H1 (cell line): ENCODE measurements at regions not wholly inside any gene's neighbourhood (a gene's known extent, or its start where the extent isn't known, plus 50 kb on each side); places are given as distances from the start of the nearest gene placed in this dataset.

Experiments
- CTCF ChIA-PET: fragments of 300-600 bp; sonication (Branson Sonifier 250); formaldehyde crosslinking; loops from one replicate; lab custom pipeline; 2021; ENCODE audit not compliant: partially characterized antibody; lab: Charles Lee
- POLR2A ChIA-PET: fragments of 300-600 bp; sonication (Branson Sonifier 250); formaldehyde crosslinking; loops from one replicate; lab custom pipeline; 2021; ENCODE audit warnings: inconsistent platforms; ENCODE audit not compliant: partially characterized antibody; lab: Charles Lee
- DNase-seq, 2 experiments: peaks; one replicate each; pipeline versions ENCODE4 v3.0.0 to v3.0.0-alpha.2; 2010 to 2022; ENCODE audit warnings: low spot score in 2 of 2, low read depth in 1 of 2, mixed read lengths in 1 of 2
- FAIRE-seq: peaks from 2 replicates; lab custom pipeline; 2011; peaks lifted over from hg19 to GRCh38; lab: Jason Lieb, UNC
- H2AFZ ChIP-seq: 2 replicates; pipeline ENCODE4 v1.8.1; 2012; ENCODE audit warnings: low read length, inconsistent platforms
- H2AK5ac ChIP-seq: 2 replicates; pipeline ENCODE4 v1.6.1; 2013; ENCODE audit warnings: low read depth, low read length
- H2BK120ac ChIP-seq: replicated peaks from 2 replicates; pipeline ENCODE3; 2013; ENCODE audit warnings: low read depth, low read length, inconsistent platforms
- H2BK12ac ChIP-seq: 2 replicates; pipeline ENCODE4 v1.6.1; 2013; ENCODE audit warnings: low read depth, low read length
- H2BK15ac ChIP-seq: 2 replicates; pipeline ENCODE4 v1.6.1; 2013; ENCODE audit warnings: low read length
- H2BK20ac ChIP-seq: 2 replicates; pipeline ENCODE4 v1.6.1; 2013; ENCODE audit warnings: low read length
- H2BK5ac ChIP-seq: 2 replicates; pipeline ENCODE4 v1.6.1; 2013; ENCODE audit warnings: low read depth, low read length
- H3K14ac ChIP-seq: 2 replicates; pipeline ENCODE4 v1.6.1; 2013; ENCODE audit warnings: inconsistent platforms; ENCODE audit not compliant: insufficient read length
- H3K18ac ChIP-seq: 2 replicates; pipeline ENCODE4 v1.6.1; 2013; ENCODE audit warnings: low read length; ENCODE audit errors: extremely low read depth
- H3K23ac ChIP-seq: 2 replicates; pipeline ENCODE4 v1.6.1; 2013; ENCODE audit warnings: inconsistent platforms; ENCODE audit not compliant: insufficient read length
- H3K23me2 ChIP-seq: 2 replicates; pipeline ENCODE4 v1.6.1; 2013; ENCODE audit warnings: low read depth, low read length
- H3K27ac ChIP-seq: 2 replicates; pipeline ENCODE4 v1.6.1; 2011; ENCODE audit warnings: low read depth, low read length, inconsistent platforms
- H3K27me3 ChIP-seq, 4 experiments: replicated peaks in 1 of 4; 1 replicate in 1 of 4; 2 replicates in 3 of 4; pipeline versions ENCODE4 v1.6.1 to v1.8.1; 2011 to 2013; ENCODE audit warnings: low read length in 3 of 4, mild to moderate bottlenecking in 3 of 4, inconsistent platforms in 2 of 4, mixed read lengths in 2 of 4, moderate library complexity in 1 of 4; ENCODE audit not compliant: control insufficient read depth in 3 of 4, insufficient read depth in 3 of 4; ENCODE audit errors: extremely low read depth in 1 of 4
- H3K36me3 ChIP-seq, 4 experiments: 2 replicates each; pipeline versions ENCODE4 v1.6.1 to v1.8.1; 2011 to 2013; ENCODE audit warnings: mild to moderate bottlenecking in 4 of 4, low read length in 3 of 4, moderate library complexity in 2 of 4, control low read depth in 1 of 4, inconsistent platforms in 1 of 4; ENCODE audit not compliant: insufficient read depth in 4 of 4, control insufficient read depth in 2 of 4
- H3K4ac ChIP-seq: replicated peaks from 2 replicates; pipeline ENCODE3; 2013; ENCODE audit warnings: low read length, low read depth, mixed read lengths, inconsistent platforms; ENCODE audit not compliant: insufficient read length
- H3K4me1 ChIP-seq, 4 experiments: replicated peaks in 1 of 4; 1 replicate in 1 of 4; 2 replicates in 3 of 4; pipeline versions ENCODE4 v1.6.1 to v1.8.1; 2011 to 2013; ENCODE audit warnings: low read length in 3 of 4, inconsistent platforms in 2 of 4, mixed read lengths in 1 of 4; ENCODE audit not compliant: insufficient read depth in 4 of 4, control insufficient read depth in 3 of 4
- H3K4me2 ChIP-seq, 2 experiments: 2 replicates each; pipeline versions ENCODE4 v1.6.1 to v1.8.1; 2011 to 2013; ENCODE audit warnings: low read depth in 2 of 2, low read length in 2 of 2, control low read depth in 1 of 2, inconsistent platforms in 1 of 2, mild to moderate bottlenecking in 1 of 2; ENCODE audit not compliant: insufficient read depth in 1 of 2
- H3K4me3 ChIP-seq, 4 experiments: fragments of 200-600, 300-600 bp in 1 of 4; sonication (generic), shearing (Covaris generic), sonication (Bioruptor Twin) in 1 of 4; 2 replicates each; pipeline versions ENCODE4 v1.5.1 to v1.8.1; 2011 to 2016; ENCODE audit warnings: low read length in 4 of 4, low read depth in 3 of 4, control low read depth in 2 of 4, inconsistent platforms in 2 of 4, mild to moderate bottlenecking in 2 of 4, mixed read lengths in 1 of 4, moderate library complexity in 1 of 4; ENCODE audit not compliant: insufficient read depth in 2 of 4; ENCODE audit errors: extremely low read depth in 1 of 4
- H3K56ac ChIP-seq: replicated peaks from 2 replicates; pipeline ENCODE3; 2013; ENCODE audit warnings: low read depth, mild to moderate bottlenecking, mixed read lengths, low read length, inconsistent platforms; ENCODE audit not compliant: insufficient read length
- H3K79me1 ChIP-seq: 2 replicates; pipeline ENCODE4 v1.6.1; 2013; ENCODE audit warnings: low read depth, low read length, control low read depth
- H3K79me2 ChIP-seq, 2 experiments: 2 replicates each; pipeline versions ENCODE4 v1.6.1 to v1.8.1; 2012 to 2013; ENCODE audit warnings: low read length in 2 of 2, mild to moderate bottlenecking in 2 of 2, inconsistent platforms in 1 of 2; ENCODE audit not compliant: insufficient read depth in 2 of 2, control insufficient read depth in 1 of 2
- H3K9ac ChIP-seq, 4 experiments: replicated peaks in 1 of 4; 1 replicate in 1 of 4; 2 replicates in 3 of 4; pipeline versions ENCODE4 v1.6.1 to v1.8.1; 2011 to 2013; ENCODE audit warnings: low read depth in 3 of 4, low read length in 3 of 4, control low read depth in 2 of 4, mild to moderate bottlenecking in 2 of 4, moderate library complexity in 2 of 4, inconsistent platforms in 1 of 4; ENCODE audit errors: extremely low read depth in 1 of 4
- H3K9me3 ChIP-seq, 2 experiments: 2 replicates each; pipeline versions ENCODE4 v1.6.1 to v1.8.1; 2012 to 2013; ENCODE audit warnings: mild to moderate bottlenecking in 2 of 2, moderate library complexity in 2 of 2, control low read depth in 1 of 2, inconsistent platforms in 1 of 2, low read depth in 1 of 2, low read length in 1 of 2, mixed read lengths in 1 of 2; ENCODE audit not compliant: insufficient read depth in 2 of 2
- H4K20me1 ChIP-seq, 2 experiments: replicated peaks in 1 of 2; 2 replicates each; pipeline versions ENCODE3 to v1.8.1; 2011 to 2013; ENCODE audit warnings: inconsistent platforms in 2 of 2, low read length in 2 of 2, mild to moderate bottlenecking in 1 of 2; ENCODE audit not compliant: insufficient read depth in 2 of 2, control insufficient read depth in 1 of 2
- H4K5ac ChIP-seq: 2 replicates; pipeline ENCODE4 v1.6.1; 2013; ENCODE audit warnings: low read length, low read depth, mixed read lengths, inconsistent platforms; ENCODE audit not compliant: insufficient read length
- H4K8ac ChIP-seq: 2 replicates; pipeline ENCODE4 v1.8.0; 2013; ENCODE audit warnings: mild to moderate bottlenecking, moderate library complexity, low read length, inconsistent platforms; ENCODE audit not compliant: insufficient read depth; ENCODE audit errors: extremely low read depth
- H4K91ac ChIP-seq: replicated peaks from 2 replicates; pipeline ENCODE3; 2013; ENCODE audit warnings: low read length, mixed read lengths, inconsistent platforms; ENCODE audit not compliant: insufficient read length
- CHD7 ChIP-seq: fragments of 300-600 bp; sonication (generic); IDR thresholded peaks from 2 replicates; pipeline ENCODE4 v1.7.1; 2012; ENCODE audit warnings: low read length, moderate library complexity, mild to moderate bottlenecking, inconsistent platforms; ENCODE audit not compliant: insufficient replicate concordance
- RXRA ChIP-seq: IDR thresholded peaks from 2 replicates; pipeline ENCODE4 v1.6.1; 2011; ENCODE audit warnings: low read depth, mild to moderate bottlenecking, low read length, moderate library complexity; ENCODE audit not compliant: insufficient read depth

- Histone ChIP-seq H3K56ac (no peak overlapping the region), H2BK12ac (no peak overlapping the region), H3K4ac (no peak overlapping the region), H2BK20ac (no peak overlapping the region), H3K18ac (no peak overlapping the region), H3K4me3 (no peak overlapping the region), H3K4me1 (no peaks in the 10 kb centered on the region), H3K27me3 (no peaks in the 10 kb centered on the region), H4K5ac (no peak overlapping the region), H3K14ac (no peak overlapping the region), H3K27ac (no peak overlapping the region), H2BK15ac (no peak overlapping the region), H4K20me1 (no peaks in the 10 kb centered on the region), H2AFZ (no peak overlapping the region), H4K8ac (no peak overlapping the region), H3K36me3 (no peaks in the 10 kb centered on the region), H3K9ac (no peak overlapping the region), H4K91ac (no peak overlapping the region), H3K4me2 (no peak overlapping the region), H2BK5ac (no peak overlapping the region), H3K79me2 (no peaks in the 10 kb centered on the region), H2BK120ac (no peak overlapping the region), H3K23ac (no peak overlapping the region), H3K9me3 (peaks cover 0 to 6% of the 10 kb centered on the region in 2 experiments; a peak in 2 of 4 replicates), H2AK5ac (no peak overlapping the region), H3K23me2 (no peaks in the 10 kb centered on the region), H3K79me1 (no peaks in the 10 kb centered on the region)
- POLR2A ChIA-PET = no interaction called here
- DNase-seq = no peak
- no peak for FAIRE-seq
- CTCF ChIA-PET = interaction anchor here (0.9 to 8.9 kb wide), 3 partner anchors 16 to 64 kb away, joined by 3 to 76 read pairs (median 7); no protein-coding TSS in a partner anchor
- TF ChIP-seq RXRA (no peak), CHD7 (no peak)
These were observed 152.8 kb upstream of the WSCD2 start for GRCh38 chr12:107976331-107976730.
